ENCODE measurements at regions not wholly inside any gene's neighbourhood (a gene's known extent, or its start where the extent isn't known, plus 50 kb on each side); places are given as distances from the start of the nearest gene placed in this dataset.

- no peak for TF ChIP-seq CTCF (IDR thresholded peaks at IDR 0.05)
- H3K9me3 ChIP-seq (ENCODE audit: control insufficient read depth in 1 of 2, insufficient read depth in 1 of 2, low read length in 2 of 2) = peaks cover 0 to 3% of the 10 kb centered on the region in 2 experiments
- no peaks in the 10 kb centered on the region for H3K4me1 ChIP-seq (ENCODE audit: insufficient read depth, low read length)
- H3K27me3 ChIP-seq (ENCODE audit: control insufficient read depth in 1 of 2, insufficient read depth in 2 of 2, low read length in 2 of 2) = no peaks in the 10 kb centered on the region
- intact Hi-C loops (cut with DNase I, micrococcal nuclease) = no loop called here
- H3K4me3 ChIP-seq (ENCODE audit: low read length) = no peak overlapping the region
- CTCF ChIA-PET = no interaction called here
- Mint-ChIP-seq H3K36me3 (ENCODE audit: low read depth) (no peaks in the 10 kb centered on the region), H3K27me3 (no peaks in the 10 kb centered on the region), H3K9me3 (peaks cover 12% of the 10 kb centered on the region), H3K27ac (no peak overlapping the region), H3K4me3 (no peak overlapping the region), H3K4me1 (ENCODE audit: low read depth) (no peaks in the 10 kb centered on the region)
- no peaks in the 10 kb centered on the region for H3K36me3 ChIP-seq (ENCODE audit: insufficient read depth, low read length)
- no peak for ATAC-seq (ENCODE audit: poor library complexity)
- H3K27ac ChIP-seq (ENCODE audit: low read depth in 1 of 2, low read length in 2 of 2) = no peak overlapping the region
- DNase-seq = no peak
- POLR2A ChIA-PET = no interaction called here
Observed at GRCh38 chr3:145290010-145290409, 871.0 kb downstream of the PLOD2 start.

GRCh38 chr3:145294572-145294971, 866.4 kb downstream of the PLOD2 start:
- H3K27ac Mint-ChIP-seq = no peak overlapping the region
- no peaks in the 10 kb centered on the region for H3K4me1 ChIP-seq (ENCODE audit: insufficient read depth, low read length)
- DNase-seq (no peak), ATAC-seq (ENCODE audit: poor library complexity) (no peak)
- no peak overlapping the region for H3K4me3 Mint-ChIP-seq
- H3K4me3 ChIP-seq (ENCODE audit: low read length) = no peak overlapping the region
- no peaks in the 10 kb centered on the region for H3K27me3 ChIP-seq (ENCODE audit: control insufficient read depth in 1 of 2, insufficient read depth in 2 of 2, low read length in 2 of 2)
- no peaks in the 10 kb centered on the region for H3K4me1 Mint-ChIP-seq (ENCODE audit: low read depth)
- H3K9me3 ChIP-seq (ENCODE audit: control insufficient read depth in 1 of 2, insufficient read depth in 1 of 2, low read length in 2 of 2) = peaks cover 0 to 3% of the 10 kb centered on the region in 2 experiments
- H3K9me3 Mint-ChIP-seq = peaks cover 2% of the 10 kb centered on the region
- ChIA-PET CTCF (no interaction called here), POLR2A (no interaction called here)
- intact Hi-C loops (cut with DNase I, micrococcal nuclease) = no loop called here
- no peaks in the 10 kb centered on the region for H3K36me3 ChIP-seq (ENCODE audit: insufficient read depth, low read length)
- no peak overlapping the region for H3K27ac ChIP-seq (ENCODE audit: low read depth in 1 of 2, low read length in 2 of 2)
- no peak for TF ChIP-seq CTCF (IDR thresholded peaks at IDR 0.05)
- H3K36me3 Mint-ChIP-seq (ENCODE audit: low read depth) = no peaks in the 10 kb centered on the region
- H3K27me3 Mint-ChIP-seq = no peaks in the 10 kb centered on the region

- H3K9me3 Mint-ChIP-seq = peaks cover 9% of the 10 kb centered on the region
- no peak for ATAC-seq (ENCODE audit: poor library complexity)
- Histone ChIP-seq H3K36me3 (ENCODE audit: insufficient read depth, low read length) (no peaks in the 10 kb centered on the region), H3K27ac (ENCODE audit: low read depth in 1 of 2, low read length in 2 of 2) (no peak overlapping the region), H3K9me3 (ENCODE audit: control insufficient read depth in 1 of 2, insufficient read depth in 1 of 2, low read length in 2 of 2) (peaks cover 0 to 4% of the 10 kb centered on the region in 2 experiments), H3K4me3 (ENCODE audit: low read length) (no peak overlapping the region), H3K4me1 (ENCODE audit: insufficient read depth, low read length) (no peaks in the 10 kb centered on the region), H3K27me3 (ENCODE audit: control insufficient read depth in 1 of 2, insufficient read depth in 2 of 2, low read length in 2 of 2) (no peaks in the 10 kb centered on the region)
- H3K4me1 Mint-ChIP-seq (ENCODE audit: low read depth) = no peaks in the 10 kb centered on the region
- no peak overlapping the region for H3K4me3 Mint-ChIP-seq
- no peak for TF ChIP-seq CTCF (IDR thresholded peaks at IDR 0.05)
- H3K27ac Mint-ChIP-seq = no peak overlapping the region
- H3K27me3 Mint-ChIP-seq = no peaks in the 10 kb centered on the region
- intact Hi-C loops (cut with DNase I, micrococcal nuclease) = no loop called here
- DNase-seq = no peak
- ChIA-PET POLR2A (no interaction called here), CTCF (no interaction called here)
- no peaks in the 10 kb centered on the region for H3K36me3 Mint-ChIP-seq (ENCODE audit: low read depth)
Observed at GRCh38 chr3:145307272-145307671, 853.7 kb downstream of the PLOD2 start.
